ENCODE measurements at regions not wholly inside any gene's neighbourhood (a gene's known extent, or its start where the extent isn't known, plus 50 kb on each side); places are given as distances from the start of the nearest gene placed in this dataset.

DNA sequence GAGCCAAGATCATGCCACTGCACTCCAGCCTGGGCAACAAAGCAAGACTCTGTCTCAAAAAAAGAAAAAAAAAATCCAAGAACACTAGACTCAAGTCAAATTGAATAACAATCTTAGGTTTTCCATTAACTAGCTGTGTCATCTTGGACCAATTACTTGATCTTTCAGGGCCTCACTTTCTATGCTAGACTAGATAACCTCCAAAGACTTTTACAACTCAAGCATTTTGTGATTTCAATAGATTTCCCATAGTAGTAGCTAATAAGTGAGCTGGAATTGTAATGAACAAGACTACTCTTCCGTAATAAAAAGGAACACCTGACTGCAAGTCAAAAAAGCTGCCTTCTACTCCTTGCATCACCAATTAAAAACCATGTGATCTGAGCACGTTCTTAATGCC is 127.0 kb upstream of the SSTR1 start:
- TF ChIP-seq EP300 (IDR thresholded peaks at IDR 0.05) (no peak), POLR2AphosphoS5 (IDR thresholded peaks at IDR 0.05) (no peak), POLR2A (IDR thresholded peaks at IDR 0.05) (no peak)
- TF ChIP-seq, protein P1, sequence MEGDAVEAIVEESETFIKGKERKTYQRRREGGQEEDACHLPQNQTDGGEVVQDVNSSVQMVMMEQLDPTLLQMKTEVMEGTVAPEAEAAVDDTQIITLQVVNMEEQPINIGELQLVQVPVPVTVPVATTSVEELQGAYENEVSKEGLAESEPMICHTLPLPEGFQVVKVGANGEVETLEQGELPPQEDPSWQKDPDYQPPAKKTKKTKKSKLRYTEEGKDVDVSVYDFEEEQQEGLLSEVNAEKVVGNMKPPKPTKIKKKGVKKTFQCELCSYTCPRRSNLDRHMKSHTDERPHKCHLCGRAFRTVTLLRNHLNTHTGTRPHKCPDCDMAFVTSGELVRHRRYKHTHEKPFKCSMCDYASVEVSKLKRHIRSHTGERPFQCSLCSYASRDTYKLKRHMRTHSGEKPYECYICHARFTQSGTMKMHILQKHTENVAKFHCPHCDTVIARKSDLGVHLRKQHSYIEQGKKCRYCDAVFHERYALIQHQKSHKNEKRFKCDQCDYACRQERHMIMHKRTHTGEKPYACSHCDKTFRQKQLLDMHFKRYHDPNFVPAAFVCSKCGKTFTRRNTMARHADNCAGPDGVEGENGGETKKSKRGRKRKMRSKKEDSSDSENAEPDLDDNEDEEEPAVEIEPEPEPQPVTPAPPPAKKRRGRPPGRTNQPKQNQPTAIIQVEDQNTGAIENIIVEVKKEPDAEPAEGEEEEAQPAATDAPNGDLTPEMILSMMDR (IDR thresholded peaks at IDR 0.05), result no peak

Measured in upper lobe of left lung (tissue), 4 donors.